H9 (cell line): ENCODE measurements at regions not wholly inside any gene's neighbourhood (a gene's known extent, or its start where the extent isn't known, plus 50 kb on each side); places are given as distances from the start of the nearest gene placed in this dataset.

Experiments used
- DNase-seq: peaks from one replicate; pipeline ENCODE4 v3.0.0-alpha.2; 2017
- H2AFZ ChIP-seq: one replicate; pipeline ENCODE4 v1.6.1; 2013; ENCODE audit warnings: mild to moderate bottlenecking, low read length, control low read depth, moderate library complexity
- H2AK5ac ChIP-seq: 2 replicates; pipeline ENCODE4 v1.6.1; 2013; ENCODE audit warnings: low read length, control low read depth, mixed read lengths; ENCODE audit not compliant: insufficient read length
- H2BK120ac ChIP-seq: one replicate; pipeline ENCODE4 v1.6.1; 2013; ENCODE audit warnings: low read depth, mild to moderate bottlenecking, low read length, control low read depth, inconsistent platforms; ENCODE audit not compliant: poor library complexity, severe bottlenecking
- H2BK12ac ChIP-seq: 2 replicates; pipeline ENCODE4 v1.6.1; 2013; ENCODE audit warnings: low read length, control low read depth, mixed read lengths, low read depth; ENCODE audit not compliant: insufficient read length
- H2BK15ac ChIP-seq: 2 replicates; pipeline ENCODE4 v1.6.1; 2013; ENCODE audit warnings: low read depth, low read length, control low read depth
- H2BK20ac ChIP-seq: one replicate; pipeline ENCODE4 v1.6.1; 2013; ENCODE audit warnings: low read depth, mild to moderate bottlenecking, low read length, control low read depth, inconsistent platforms; ENCODE audit not compliant: poor library complexity, severe bottlenecking
- H2BK5ac ChIP-seq: 2 replicates; pipeline ENCODE4 v1.6.1; 2013; ENCODE audit warnings: low read length, control low read depth, mixed read lengths; ENCODE audit not compliant: insufficient read length
- H3K14ac ChIP-seq: 2 replicates; pipeline ENCODE4 v1.6.1; 2013; ENCODE audit warnings: low read length, control low read depth; ENCODE audit not compliant: insufficient read depth
- H3K18ac ChIP-seq: 2 replicates; pipeline ENCODE4 v1.6.1; 2013; ENCODE audit warnings: low read depth, mild to moderate bottlenecking, mixed read lengths, low read length, control low read depth; ENCODE audit not compliant: insufficient read length
- H3K23ac ChIP-seq: 2 replicates; pipeline ENCODE4 v1.6.1; 2013; ENCODE audit warnings: low read length, control low read depth, mixed read lengths, low read depth; ENCODE audit not compliant: insufficient read length
- H3K23me2 ChIP-seq: 2 replicates; pipeline ENCODE4 v1.6.1; 2013; ENCODE audit warnings: low read depth, mild to moderate bottlenecking, mixed read lengths, low read length, control low read depth; ENCODE audit not compliant: insufficient read length, poor library complexity, severe bottlenecking
- H3K27ac ChIP-seq: 2 replicates; pipeline ENCODE4 v1.5.1; 2013; ENCODE audit warnings: low read length, control low read depth, mixed read lengths, low read depth; ENCODE audit not compliant: insufficient read length
- H3K27me3 ChIP-seq: 2 replicates; pipeline ENCODE4 v1.6.1; 2013; ENCODE audit warnings: low read length, control low read depth, inconsistent platforms; ENCODE audit not compliant: insufficient read depth
- H3K4ac ChIP-seq: 2 replicates; pipeline ENCODE4 v1.6.1; 2013; ENCODE audit warnings: low read depth, mild to moderate bottlenecking, control low read depth, inconsistent platforms, low read length, moderate library complexity
- H3K4me1 ChIP-seq: 2 replicates; pipeline ENCODE4 v1.6.1; 2013; ENCODE audit warnings: low read length, control low read depth, inconsistent platforms; ENCODE audit not compliant: insufficient read depth
- H3K4me2 ChIP-seq: 2 replicates; pipeline ENCODE4 v1.6.1; 2013; ENCODE audit warnings: low read length, control low read depth, mixed read lengths; ENCODE audit not compliant: insufficient read length, insufficient read depth
- H3K56ac ChIP-seq: 2 replicates; pipeline ENCODE4 v1.6.1; 2013; ENCODE audit warnings: low read depth, mild to moderate bottlenecking, mixed read lengths, low read length, control low read depth; ENCODE audit not compliant: insufficient read length
- H3K79me1 ChIP-seq: 2 replicates; pipeline ENCODE4 v1.6.1; 2013; ENCODE audit warnings: low read depth, mild to moderate bottlenecking, moderate library complexity, low read length, control low read depth, inconsistent platforms; ENCODE audit not compliant: insufficient read depth, poor library complexity, severe bottlenecking
- H3K79me2 ChIP-seq: 2 replicates; pipeline ENCODE4 v1.6.1; 2013; ENCODE audit warnings: low read length, control low read depth, inconsistent platforms; ENCODE audit not compliant: insufficient read depth
- H3K9ac ChIP-seq: 2 replicates; pipeline ENCODE4 v1.6.1; 2013; ENCODE audit warnings: low read length, control low read depth, mixed read lengths; ENCODE audit not compliant: insufficient read length; ENCODE audit errors: extremely low read depth
- H3K9me3 ChIP-seq: one replicate; pipeline ENCODE4 v1.6.1; 2013; ENCODE audit warnings: low read depth, low read length, inconsistent platforms; ENCODE audit not compliant: control insufficient read depth
- H3T11ph ChIP-seq: one replicate; pipeline ENCODE4 v1.6.1; 2013; ENCODE audit warnings: mild to moderate bottlenecking, low read length, control low read depth, inconsistent platforms
- H4K20me1 ChIP-seq: one replicate; pipeline ENCODE4 v1.6.1; 2013; ENCODE audit not compliant: control insufficient read depth, insufficient read length, insufficient read depth
- H4K5ac ChIP-seq: 2 replicates; pipeline ENCODE4 v1.6.1; 2013; ENCODE audit warnings: low read depth, mild to moderate bottlenecking, mixed read lengths, low read length, control low read depth; ENCODE audit not compliant: insufficient read length
- H4K8ac ChIP-seq: replicated peaks from 2 replicates; pipeline ENCODE4 v1.6.1; 2013; ENCODE audit warnings: low read length, control low read depth, mixed read lengths, low read depth; ENCODE audit not compliant: insufficient read length
- H4K91ac ChIP-seq: 2 replicates; pipeline ENCODE4 v1.6.1; 2013; ENCODE audit warnings: low read depth, mild to moderate bottlenecking, moderate library complexity, mixed read lengths, low read length, control low read depth; ENCODE audit not compliant: insufficient read length
- H3K27ac Mint-ChIP-seq, 3 experiments: 2 replicates in 2 of 3; 3 replicates in 1 of 3; pipeline ENCODE4 v1.8.0; 2020 to 2021; ENCODE audit warnings: mixed read lengths in 3 of 3, mild to moderate bottlenecking in 1 of 3, moderate library complexity in 1 of 3
- H3K27me3 Mint-ChIP-seq: 2 replicates; pipeline ENCODE4 v1.8.0; 2021; ENCODE audit warnings: low read depth, mild to moderate bottlenecking, moderate library complexity, mixed read lengths
- H3K36me3 Mint-ChIP-seq, 3 experiments: 2 replicates in 2 of 3; 3 replicates in 1 of 3; pipeline ENCODE4 v1.8.0; 2020 to 2021; ENCODE audit warnings: low read depth in 3 of 3, mixed read lengths in 3 of 3; ENCODE audit not compliant: insufficient read depth in 1 of 3
- H3K4me1 Mint-ChIP-seq, 2 experiments: 2 replicates each; pipeline ENCODE4 v1.8.0; 2020; ENCODE audit warnings: mixed read lengths in 2 of 2
- H3K4me3 Mint-ChIP-seq, 2 experiments: 2 replicates in 1 of 2; 3 replicates in 1 of 2; pipeline ENCODE4 v1.8.0; 2020 to 2021; ENCODE audit warnings: mild to moderate bottlenecking in 2 of 2, mixed read lengths in 2 of 2, moderate library complexity in 1 of 2
- H3K9me3 Mint-ChIP-seq, 2 experiments: 2 replicates in 1 of 2; 3 replicates in 1 of 2; pipeline ENCODE4 v1.8.0; 2020; ENCODE audit warnings: mild to moderate bottlenecking in 2 of 2, mixed read lengths in 2 of 2, moderate library complexity in 1 of 2
- WGBS: extraction: QIAGEN DNeasy Blood & Tissue Kit; methylation state at CpG from one replicate; pipeline ENCODE4 v1.1.7; 2013; ENCODE audit warnings: missing lambda C conversion rate, low lambda C conversion rate, mixed read lengths; ENCODE audit not compliant: insufficient read length; ENCODE audit errors: extremely low coverage; 5-methylcytosine and 5-hydroxymethylcytosine counted together
- TF ChIP-seq, protein P1 (sequence below): fragments of 200-600 bp; sonication (generic); conservative IDR thresholded peaks from 3 replicates; pipeline ENCODE4 v1.8.0; 2021; ENCODE audit warnings: antibody characterized with exemption, mild to moderate bottlenecking

DNA sequence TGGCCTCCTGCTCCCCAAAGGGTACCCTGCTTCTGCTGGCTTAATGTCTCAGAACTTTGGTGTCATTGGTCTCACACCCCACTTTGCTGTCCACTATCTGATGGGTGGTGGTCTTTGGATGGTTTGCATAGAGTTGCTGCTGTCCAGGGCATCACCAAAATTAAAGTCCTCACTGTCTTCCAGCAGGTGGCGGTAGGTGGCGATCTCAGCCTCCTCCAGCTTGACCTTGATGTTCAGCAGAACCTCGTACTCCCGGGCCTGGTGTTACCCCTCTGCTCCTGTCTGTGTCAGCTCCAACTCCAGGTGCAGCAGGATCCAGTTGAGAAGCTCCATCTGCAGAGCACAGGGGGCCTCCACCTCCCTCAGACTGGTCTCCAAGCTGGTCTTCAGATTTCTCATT, 1169.5 kb upstream of the PABPC4L start:
- Histone ChIP-seq H3K27ac (no peak overlapping the region), H3K4me1 (no peaks in the 10 kb centered on the region), H3K4ac (no peak overlapping the region), H4K91ac (no peak overlapping the region), H2BK20ac (no peak overlapping the region), H3K56ac (no peak overlapping the region), H2BK120ac (no peak overlapping the region), H3K4me2 (no peak overlapping the region), H4K5ac (no peak overlapping the region), H2AK5ac (no peak overlapping the region), H3K27me3 (no peaks in the 10 kb centered on the region), H2AFZ (no peak overlapping the region), H2BK15ac (no peak overlapping the region), H3K18ac (no peak overlapping the region), H3K9ac (no peak overlapping the region), H4K20me1 (no peaks in the 10 kb centered on the region), H2BK12ac (no peak overlapping the region), H3K79me1 (no peaks in the 10 kb centered on the region), H3T11ph (no peak overlapping the region), H3K14ac (no peak overlapping the region), H3K23me2 (no peaks in the 10 kb centered on the region), H3K23ac (no peak overlapping the region), H4K8ac (no peak overlapping the region), H3K79me2 (no peaks in the 10 kb centered on the region), H3K9me3 (no peaks in the 10 kb centered on the region), H2BK5ac (no peak overlapping the region)
- no peak overlapping the region for H3K4me3 Mint-ChIP-seq
- DNase-seq, result peak; percentile 50
- peaks cover 0 to 20% (median 4%) of the 10 kb centered on the region in 3 experiments; a peak in 3 of 7 replicates for H3K36me3 Mint-ChIP-seq
- peaks cover 3 to 6% of the 10 kb centered on the region in 2 experiments; a peak in 3 of 4 replicates for H3K4me1 Mint-ChIP-seq
- TF ChIP-seq, protein P1, sequence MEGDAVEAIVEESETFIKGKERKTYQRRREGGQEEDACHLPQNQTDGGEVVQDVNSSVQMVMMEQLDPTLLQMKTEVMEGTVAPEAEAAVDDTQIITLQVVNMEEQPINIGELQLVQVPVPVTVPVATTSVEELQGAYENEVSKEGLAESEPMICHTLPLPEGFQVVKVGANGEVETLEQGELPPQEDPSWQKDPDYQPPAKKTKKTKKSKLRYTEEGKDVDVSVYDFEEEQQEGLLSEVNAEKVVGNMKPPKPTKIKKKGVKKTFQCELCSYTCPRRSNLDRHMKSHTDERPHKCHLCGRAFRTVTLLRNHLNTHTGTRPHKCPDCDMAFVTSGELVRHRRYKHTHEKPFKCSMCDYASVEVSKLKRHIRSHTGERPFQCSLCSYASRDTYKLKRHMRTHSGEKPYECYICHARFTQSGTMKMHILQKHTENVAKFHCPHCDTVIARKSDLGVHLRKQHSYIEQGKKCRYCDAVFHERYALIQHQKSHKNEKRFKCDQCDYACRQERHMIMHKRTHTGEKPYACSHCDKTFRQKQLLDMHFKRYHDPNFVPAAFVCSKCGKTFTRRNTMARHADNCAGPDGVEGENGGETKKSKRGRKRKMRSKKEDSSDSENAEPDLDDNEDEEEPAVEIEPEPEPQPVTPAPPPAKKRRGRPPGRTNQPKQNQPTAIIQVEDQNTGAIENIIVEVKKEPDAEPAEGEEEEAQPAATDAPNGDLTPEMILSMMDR, result peak; percentile 59
- H3K27me3 Mint-ChIP-seq, result no peaks in the 10 kb centered on the region
- no peak overlapping the region for H3K27ac Mint-ChIP-seq
- H3K9me3 Mint-ChIP-seq, result peaks cover 5 to 11% of the 10 kb centered on the region in 2 experiments; a peak in 3 of 5 replicates
- no CpG with 5 or more reads among the region's 4 CpGs for WGBS
